ENCODE measurements at regions not wholly inside any gene's neighbourhood (a gene's known extent, or its start where the extent isn't known, plus 50 kb on each side); places are given as distances from the start of the nearest gene placed in this dataset.
"Not testable (repeated sequence)": the region's sequence is repeated elsewhere in the genome, so short reads cannot be mapped to it uniquely, and the experiment has no call there.

- DNase-seq: peak; percentile 85
These were observed 89.9 kb upstream of the GNAQ start for GRCh38 chr9:78121488-78121887.

DNA sequence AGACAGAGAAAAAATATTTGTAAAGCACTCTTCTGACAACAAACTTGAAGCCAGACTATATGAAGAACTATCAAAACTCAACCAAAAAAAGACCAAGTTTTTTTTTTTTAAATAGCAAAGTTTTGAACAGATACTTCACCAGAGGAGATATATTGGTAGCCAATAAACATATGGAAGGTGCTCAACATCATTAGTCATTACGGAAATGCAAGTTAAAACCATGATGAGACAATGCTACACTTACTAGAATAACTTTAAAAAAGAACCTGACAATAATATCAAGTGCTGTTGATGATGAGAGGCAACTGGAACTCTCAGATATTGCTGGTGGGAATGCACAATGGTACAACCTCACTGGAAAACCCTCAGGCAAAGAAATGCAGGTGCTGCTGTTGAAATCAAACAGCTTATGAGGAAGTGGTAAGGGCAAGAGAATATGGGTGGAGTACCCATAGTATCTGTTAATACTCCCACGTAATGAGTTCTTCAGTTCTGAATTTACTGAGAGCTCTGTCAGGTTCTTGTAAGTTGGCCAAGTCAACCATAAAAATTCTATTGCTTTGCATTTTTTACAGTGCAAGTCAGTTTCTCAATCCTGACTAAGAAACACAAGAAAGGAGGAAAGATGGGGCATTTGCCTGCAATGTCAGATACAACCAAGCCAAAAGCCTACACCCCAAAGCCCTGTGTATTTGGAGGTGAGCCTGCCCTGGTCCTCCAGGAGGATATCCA is 87.3 kb upstream of the GNAQ start:
- DNase-seq: peak; percentile 54

GRCh38 chr9:78115073-78115472 is 83.5 kb upstream of the GNAQ start:
- DNase-seq: peak; percentile 67

GRCh38 chr9:78114581-78114980 is 83.0 kb upstream of the GNAQ start:
- DNase-seq: no peak

DNA sequence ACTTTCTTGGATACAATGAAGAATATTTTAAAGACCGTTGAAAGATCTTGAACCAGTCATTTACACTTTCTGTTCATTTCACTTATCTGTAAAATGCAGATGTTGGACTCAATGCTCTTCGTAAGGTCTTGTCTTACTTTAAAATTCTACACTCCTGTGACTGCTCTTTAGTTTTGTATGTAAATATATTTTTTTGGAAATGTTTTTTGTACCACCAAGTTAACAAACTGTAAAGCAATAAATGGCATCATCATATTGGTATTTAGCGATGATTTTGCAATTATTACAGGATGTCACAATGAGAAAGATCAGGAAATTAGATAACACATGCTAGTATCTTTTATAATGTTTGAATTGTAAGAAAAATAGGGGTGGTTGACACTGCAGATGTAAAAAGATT is 80.8 kb upstream of the GNAQ start:
- peak; percentile 29 for DNase-seq

- DNase-seq: no peak
These were observed 80.4 kb upstream of the GNAQ start for GRCh38 chr9:78112004-78112403.

GRCh38 chr9:78109075-78109474 is 77.5 kb upstream of the GNAQ start:
- DNase-seq: no peak

DNA sequence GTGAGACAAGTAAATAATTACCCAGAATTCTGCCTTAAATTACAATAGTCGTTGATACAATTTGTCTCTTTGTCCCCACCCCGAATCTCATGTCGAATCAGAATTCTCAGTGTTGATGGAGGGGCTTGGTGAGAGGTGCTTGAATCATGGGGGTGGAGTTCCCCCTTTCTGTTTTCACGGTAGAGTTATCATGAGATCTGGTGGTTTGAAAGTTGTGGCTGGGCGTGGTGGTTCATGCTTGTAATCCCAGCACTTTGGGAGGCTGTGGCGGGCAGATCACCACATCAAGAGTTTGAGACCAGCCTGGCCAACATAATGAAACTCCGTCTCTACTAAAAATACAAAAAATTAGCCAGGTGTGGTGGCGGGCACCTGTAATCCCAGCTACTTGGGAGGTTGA is 75.0 kb upstream of the GNAQ start:
- DNase-seq: not testable (repeated sequence)

DNA sequence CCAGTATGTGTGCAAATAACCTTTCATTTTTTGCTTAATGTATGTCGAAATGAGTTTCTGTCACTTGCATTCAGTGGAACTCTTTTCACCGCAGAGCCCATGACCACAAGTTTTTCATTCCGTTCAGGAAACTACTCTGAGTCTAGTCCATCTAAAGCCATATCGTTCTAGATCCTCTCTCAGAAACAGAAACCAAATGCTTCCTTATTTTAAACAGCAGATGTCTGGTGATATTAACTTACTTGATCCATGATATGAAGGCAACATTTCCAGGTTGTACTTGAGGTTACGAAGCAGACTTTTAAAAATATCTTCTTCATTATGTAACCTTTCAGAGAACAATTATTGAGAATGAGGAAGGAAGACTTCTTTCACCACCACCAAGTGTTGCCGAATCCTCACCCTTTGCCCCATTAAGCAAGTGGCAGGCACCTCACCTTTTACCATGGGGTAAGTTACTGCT is 72.4 kb upstream of the GNAQ start:
- DNase-seq: peak; percentile 51

DNA sequence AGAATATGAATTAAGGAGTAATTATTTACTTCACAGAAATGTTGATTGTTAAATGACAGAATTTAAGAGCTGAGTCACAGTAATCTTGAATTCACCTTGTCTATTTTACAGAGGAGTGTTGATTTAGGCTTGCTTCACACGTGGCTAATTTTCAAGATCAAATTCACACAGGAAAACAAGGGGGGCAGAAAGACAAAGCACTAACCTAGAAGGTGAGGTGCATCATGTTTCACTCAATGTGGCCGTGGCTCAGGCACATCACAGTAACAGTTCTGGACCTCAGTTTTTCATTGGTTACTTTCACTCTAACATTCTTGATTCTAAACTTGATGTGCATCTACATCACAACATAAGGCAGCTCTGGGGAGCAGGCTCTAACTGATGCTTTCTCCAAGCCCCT is 69.6 kb upstream of the GNAQ start:
- DNase-seq: no peak

DNA sequence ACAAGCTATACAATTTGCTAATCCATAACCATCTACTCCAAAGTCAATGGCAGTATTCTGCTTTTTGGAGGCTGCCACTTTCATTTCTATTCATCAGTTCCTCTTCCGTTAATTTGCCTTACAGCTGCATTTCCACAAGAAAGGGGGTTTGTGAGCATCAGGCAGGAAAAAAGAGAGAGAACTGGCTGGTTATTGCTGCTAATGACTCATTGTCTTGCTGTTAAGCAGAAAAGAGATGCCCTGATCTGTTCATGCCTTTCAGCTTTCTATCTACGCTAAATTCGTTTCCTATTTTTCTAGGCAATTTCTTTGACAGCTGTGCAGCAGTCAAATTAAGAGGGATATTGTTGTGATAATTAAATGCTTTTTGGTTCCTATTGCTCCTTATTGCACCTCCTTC is 65.9 kb upstream of the GNAQ start:
- no peak for DNase-seq

DNA sequence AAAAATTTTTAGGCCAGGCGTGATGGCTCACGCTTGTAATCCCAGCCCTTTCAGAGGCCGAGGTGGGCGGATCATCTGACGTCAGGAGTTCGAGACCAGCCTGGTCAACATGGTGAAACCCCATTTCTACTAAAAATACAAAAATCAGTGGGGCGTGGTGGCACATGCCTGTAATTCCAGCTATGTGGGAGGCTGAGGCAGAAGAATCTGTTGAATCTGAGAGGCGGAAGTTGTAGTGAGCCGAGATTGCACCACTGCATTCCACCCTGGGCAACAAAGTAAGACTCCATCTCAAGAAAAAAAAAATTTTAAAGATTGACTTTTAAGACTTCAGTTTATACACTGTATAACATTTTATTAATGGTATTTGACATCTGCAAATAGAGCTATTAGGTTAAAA is 60.1 kb upstream of the GNAQ start:
- DNase-seq: no peak

DNA sequence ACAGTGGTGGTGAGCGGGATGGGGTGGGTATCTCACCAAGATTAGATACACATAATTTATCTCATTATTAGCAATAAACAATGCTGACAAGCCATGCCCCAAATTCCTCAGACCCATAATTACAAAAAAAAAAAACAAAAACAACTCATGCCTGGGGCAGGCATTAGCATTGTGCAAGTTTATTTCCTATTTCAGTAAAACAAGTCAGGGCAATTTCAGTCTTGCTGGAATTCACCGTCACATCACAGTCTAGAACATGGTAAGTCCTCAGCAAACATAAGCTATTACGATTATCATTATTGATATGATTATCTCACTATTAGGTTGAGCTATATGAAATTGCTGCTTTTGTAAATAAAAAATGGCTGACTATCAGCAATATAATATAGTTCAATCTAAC is 57.5 kb upstream of the GNAQ start:
- DNase-seq: no peak

GRCh38 chr9:78088190-78088589 is 56.6 kb upstream of the GNAQ start:
- DNase-seq: not testable (repeated sequence)
